ENCODE measurements at regions not wholly inside any gene's neighbourhood (a gene's known extent, or its start where the extent isn't known, plus 50 kb on each side); places are given as distances from the start of the nearest gene placed in this dataset.
"Not testable (repeated sequence)": the region's sequence is repeated elsewhere in the genome, so short reads cannot be mapped to it uniquely, and the experiment has no call there.

DNA sequence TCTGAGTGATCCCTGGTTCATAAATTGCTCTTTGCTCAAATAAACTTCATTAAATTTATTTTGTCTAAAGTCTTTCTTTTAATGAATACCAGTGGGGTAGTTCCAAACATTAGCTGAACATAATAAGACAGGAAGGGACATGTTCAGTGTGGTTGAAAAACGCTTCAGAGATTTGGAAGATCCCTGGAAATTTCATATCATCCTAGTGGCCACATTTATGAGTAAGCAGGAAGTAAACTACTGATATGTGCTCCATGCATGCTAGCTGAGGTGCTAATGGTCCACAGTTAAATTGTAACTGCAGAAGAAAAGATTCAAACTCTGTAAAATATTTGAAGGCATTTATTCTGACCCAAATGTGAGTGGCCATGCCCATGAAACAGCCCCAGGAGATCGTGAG lies 1328.7 kb downstream of the ADGRL3 start:
- no peak for DNase-seq (ENCODE audit: low read depth)

DNA sequence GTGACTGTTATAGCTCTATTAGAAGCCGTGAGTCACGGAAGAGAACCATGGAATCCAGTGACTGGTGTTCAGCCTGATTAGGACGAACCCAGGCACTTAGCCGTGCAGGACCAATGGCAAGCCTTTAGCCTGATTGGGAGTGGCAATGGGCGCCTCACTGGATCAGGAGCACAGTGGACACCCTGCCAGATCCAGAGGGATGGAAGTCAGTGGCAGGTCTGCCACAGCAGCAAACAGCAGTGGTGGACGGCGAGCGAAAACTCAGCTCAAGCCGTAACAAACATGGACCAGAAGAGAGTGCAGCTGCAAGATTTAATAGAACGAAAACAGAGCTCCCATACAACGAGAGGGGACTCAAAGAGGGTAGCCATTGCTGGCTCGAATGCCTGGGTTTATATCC lies 1326.5 kb downstream of the ADGRL3 start:
- no peak for DNase-seq (ENCODE audit: low read depth)

DNA sequence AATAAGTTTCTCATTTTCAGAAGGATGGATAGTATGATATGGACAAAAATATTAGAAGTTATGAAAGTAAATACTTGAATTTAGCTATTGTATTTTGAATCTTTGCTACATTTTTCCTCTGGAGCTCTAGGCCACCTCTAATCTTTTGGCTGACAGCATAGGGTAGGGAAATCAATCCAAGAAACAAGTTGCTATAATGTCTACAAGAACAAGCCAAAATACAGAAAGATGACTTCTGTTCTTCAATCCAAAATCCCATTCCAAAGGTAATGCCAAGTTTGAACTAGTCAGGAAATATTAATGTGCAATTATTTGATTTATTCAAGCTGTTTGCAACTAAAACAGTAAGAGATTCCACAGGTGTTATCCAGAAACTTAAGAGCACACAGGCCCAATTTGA lies 1323.1 kb downstream of the ADGRL3 start:
- no peak for DNase-seq (ENCODE audit: low read depth)

DNA sequence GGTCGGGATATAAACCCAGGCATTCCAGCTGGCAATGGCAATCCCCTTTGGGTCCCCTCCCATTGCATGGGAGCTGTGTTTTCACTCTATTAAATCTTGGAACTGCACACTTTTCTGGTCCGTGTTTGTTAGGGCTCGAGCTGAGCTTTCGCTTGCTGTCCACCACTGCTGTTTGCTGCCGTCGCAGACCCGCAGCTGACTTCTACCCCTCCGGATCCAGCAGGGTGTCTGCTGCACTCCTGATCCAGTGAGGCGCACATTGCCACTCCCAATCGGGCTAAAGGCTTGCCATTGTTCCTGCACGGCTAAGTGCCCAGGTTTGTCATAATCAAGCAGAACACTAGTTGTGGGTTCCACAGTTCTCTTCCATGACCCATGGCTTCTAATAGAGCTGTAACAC lies 1322.1 kb downstream of the ADGRL3 start:
- no peak for DNase-seq (ENCODE audit: low read depth)

DNA sequence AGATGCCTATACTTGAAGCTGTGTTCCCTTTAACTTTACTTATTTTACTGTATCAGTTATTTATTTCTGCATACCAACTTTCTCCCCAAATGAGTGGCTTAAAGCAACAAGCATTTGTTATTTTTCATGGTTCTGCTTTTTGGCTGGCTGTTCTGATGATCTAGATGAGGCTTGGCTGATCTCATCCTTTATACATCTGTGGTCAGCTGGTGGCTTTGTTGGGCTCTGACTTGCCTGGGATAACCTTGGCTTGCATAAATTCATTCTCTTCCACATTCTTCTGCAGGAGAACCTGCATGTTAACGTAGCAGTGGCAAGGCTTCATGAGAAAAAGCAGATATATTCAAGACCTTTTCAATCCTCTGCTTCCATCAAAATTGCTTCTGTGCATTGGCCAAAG lies 1317.6 kb downstream of the ADGRL3 start:
- DNase-seq (ENCODE audit: low read depth) = no peak

DNA sequence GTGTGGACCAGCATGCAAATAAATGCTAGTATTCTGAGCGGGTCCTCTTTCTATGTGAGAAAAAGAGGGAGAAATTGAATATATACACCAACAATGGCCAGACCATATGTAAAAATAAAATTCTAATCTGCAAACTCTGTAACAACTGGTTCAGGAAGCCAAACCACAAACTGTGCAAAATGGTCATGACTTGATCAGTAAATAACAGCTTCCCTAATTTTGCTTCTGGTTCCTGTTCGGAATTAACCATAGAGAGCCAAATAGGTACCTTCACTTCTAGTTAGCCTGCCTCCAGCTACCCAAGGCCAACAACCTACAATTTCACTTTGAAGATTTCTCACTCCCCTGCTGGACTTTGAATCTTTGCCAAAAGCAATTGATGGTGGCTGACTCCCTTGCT lies 1313.2 kb downstream of the ADGRL3 start:
- no peak for DNase-seq (ENCODE audit: low read depth)

DNA sequence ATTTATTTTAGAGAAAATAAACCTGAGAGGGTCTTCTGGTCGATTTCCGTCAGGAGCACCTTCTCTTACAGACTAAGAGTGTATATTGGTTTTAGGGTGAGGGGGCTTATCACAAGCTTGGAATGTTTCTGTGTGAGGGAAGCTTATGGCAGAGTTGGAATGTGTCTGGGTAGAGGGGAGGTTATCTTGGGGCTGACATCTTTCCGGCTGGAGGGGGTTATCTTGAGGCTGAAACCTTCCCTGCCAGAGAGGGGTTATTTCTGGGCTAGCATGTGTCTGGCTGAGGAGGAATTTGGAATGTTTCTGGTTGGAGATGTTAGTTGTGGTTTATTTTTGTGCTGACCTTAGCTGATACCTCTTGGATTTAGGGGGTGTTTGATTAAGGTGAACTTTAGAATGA lies 1312.1 kb downstream of the ADGRL3 start:
- DNase-seq (ENCODE audit: low read depth) = no peak

DNA sequence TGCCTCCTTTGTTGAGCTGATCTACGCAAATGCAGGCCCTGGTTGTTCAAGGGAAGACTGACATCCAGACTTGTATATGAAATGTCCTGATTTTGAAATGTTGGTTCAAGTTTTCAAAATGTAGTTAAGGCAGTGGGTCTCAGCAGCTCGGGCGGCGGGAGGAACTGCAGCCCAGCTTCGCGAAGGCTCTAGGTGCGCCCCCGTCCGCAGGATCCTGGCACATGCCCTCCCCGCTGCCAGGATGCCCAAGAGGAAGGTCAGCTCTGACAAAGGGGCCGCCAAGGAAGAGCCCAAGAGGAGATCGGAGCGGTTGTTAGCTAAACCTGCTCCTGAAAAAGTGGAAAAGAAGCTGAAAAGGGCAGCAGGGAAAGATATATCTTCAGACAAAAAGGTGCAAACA lies 1310.1 kb downstream of the ADGRL3 start:
- DNase-seq (ENCODE audit: low read depth) = no peak

DNA sequence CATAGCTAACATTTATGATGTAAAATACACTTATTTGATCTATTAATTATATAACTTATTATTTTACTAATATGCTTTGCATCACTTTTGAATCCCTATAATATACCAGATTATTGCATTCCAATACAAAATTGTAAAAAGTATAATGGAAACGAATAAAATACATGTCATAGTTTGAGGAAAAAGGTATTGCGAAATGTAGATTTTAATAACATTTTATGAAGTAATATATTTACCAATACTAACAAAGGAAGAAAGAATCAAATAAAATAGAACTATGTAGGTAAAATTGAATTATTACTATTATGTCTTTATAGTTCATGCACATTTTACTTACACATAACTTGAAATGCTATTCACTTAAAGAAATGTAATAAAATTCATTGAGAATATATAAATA lies 1300.2 kb downstream of the ADGRL3 start:
- DNase-seq (ENCODE audit: low read depth) = no peak

DNA sequence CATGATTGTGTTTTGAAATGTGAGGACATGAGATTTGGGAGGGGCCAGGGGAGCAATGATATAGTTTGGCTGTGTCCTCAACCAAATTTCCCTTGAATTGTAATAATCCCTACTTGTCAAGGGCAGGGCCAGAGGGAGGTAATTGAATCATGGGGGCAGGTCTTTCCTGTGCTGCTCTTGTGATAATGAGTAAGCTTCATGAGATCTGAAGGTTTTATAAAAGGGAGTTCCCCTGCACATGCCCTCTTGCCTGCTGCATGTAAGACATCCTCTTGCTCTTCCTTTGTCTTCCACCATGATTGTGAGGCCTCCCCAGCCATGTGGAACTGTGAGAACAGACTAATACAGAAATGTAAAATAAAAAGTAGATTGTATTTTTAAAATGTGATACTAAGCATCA lies 1294.9 kb downstream of the ADGRL3 start:
- no peak for DNase-seq (ENCODE audit: low read depth)

DNA sequence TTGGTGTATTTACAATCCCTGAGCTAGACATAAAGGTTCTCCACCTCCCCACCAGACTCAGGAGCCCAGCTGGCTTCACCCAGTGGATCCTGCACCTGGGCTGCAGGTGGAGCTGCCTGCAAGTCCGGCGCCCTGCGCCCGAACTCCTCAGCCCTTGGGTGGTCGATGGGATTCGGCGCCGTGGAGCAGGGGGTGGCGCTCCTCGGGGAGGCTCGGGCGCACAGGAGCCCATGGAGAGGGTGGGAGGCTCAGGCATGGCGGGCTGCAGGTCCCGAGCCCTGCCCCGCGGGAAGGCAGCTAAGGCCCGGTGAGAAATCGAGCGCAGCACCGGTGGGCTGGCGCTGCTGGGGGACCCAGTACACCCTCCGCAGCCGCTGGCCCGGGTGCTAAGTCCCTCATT lies 1291.6 kb downstream of the ADGRL3 start:
- not testable (repeated sequence) for DNase-seq (ENCODE audit: low read depth)

DNA sequence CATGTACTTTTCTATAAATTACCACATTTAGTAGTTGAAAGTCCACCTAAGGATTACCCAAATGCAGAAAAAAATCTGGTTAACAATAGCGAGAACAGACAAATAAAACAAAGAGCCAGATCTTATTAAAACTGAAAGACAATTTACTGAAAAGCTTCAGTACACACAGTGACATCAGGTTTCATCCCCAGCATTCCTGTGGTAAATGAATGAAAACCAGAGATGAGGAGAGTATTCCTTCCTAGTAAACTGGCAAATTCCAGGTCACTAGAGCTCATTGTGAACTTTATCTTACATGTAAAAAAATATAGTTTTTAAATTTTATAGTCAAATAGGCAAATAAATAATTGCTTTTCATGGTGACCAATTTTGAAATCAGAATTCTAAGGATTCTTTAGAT lies 1290.5 kb downstream of the ADGRL3 start:
- no peak for DNase-seq (ENCODE audit: low read depth)

DNA sequence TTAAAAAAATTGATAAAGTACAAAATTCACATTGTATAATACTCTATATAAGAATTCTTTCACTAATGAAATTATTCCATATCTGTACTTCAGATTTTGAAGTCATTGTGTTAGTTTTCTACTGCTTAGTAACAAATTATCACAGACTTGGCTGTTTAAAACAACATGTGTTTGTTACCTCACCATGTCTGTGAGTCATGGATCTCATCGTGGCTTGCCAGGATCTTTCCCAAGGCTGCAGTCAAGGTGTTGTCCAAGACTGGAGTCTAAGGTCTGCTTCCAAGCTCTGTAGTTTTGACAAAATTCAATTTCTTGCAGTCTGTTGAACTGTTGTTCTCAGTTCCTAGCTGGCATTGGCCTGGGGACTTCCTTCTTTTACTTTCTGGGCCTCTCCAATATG lies 1286.9 kb downstream of the ADGRL3 start:
- DNase-seq (ENCODE audit: low read depth) = no peak

DNA sequence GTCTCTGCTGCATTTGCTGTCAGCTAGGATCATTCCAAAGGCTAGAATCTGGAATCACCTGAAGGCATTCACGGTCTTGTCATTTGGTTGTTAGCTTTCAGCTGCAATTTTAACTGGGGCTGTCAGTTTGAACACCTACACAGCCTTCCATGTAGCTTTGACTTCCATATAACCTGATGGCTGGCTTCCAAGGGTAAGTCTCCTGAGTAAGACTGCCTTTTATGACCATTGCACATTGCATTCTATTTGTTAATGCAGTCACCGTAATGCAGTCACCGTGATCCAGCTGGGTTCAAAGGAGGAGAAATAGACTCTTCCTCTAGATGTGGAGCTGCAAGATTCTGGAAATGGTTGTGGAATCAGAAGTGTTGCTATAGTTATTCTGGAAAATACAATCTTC lies 1284.2 kb downstream of the ADGRL3 start:
- no peak for DNase-seq (ENCODE audit: low read depth)

DNA sequence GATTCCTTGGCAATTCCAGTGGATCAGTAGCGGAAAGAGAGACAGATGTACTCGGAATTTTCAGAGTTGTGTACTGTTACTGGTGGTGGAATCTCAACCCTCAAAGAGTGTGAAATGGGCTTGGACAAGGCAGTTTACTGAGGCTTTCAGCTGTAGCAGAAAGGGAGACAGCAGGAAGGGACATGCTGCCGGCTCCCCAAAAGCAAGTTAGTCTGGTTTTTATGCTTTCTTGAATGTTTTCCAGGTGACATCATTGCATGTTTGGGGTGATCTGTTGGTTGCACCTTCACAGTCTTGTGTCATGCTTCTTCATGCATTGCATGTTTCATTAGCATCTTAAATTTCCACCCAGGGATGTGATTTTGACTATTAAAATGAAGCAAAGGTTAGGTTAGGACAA lies 1282.2 kb downstream of the ADGRL3 start:
- DNase-seq (ENCODE audit: low read depth) = no peak

DNA sequence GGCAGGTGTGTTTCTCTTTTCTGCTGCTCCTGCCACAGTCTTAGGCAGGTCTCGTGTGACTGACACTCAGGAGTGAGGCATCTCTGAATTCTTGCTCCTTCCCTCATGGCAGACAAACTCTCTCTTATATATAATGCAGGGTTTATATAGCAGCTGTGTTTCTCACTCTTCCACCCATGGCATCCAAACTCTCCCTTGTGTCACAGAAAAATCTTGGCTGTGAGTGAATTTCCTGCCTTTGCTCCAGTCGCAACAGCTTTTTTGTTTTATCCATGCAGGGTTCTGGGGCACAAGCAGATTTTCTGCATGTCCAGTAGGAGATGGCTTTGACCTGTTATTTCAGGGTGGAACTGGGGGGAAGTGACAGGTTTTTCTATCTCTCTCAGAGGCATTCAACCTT lies 1275.5 kb downstream of the ADGRL3 start:
- DNase-seq (ENCODE audit: low read depth) = no peak

DNA sequence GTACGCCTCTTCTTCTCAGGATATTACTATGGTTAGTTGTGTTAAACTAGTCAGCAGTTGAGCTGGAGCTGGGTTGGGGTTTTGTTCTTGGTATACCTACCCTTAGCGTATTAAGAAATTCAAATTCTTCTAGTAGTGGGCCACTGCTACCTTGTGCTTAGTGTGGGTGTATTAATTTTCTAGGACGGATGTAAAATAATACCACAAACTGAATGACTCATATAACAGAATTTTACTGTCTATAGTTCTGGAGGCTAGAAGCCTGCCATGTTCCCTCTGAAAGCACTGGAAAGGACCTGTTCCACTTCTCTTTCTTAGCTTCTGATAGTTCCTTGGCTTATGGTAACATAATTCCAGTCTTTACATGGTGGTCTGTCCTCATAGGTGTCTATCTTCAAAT lies 1274.7 kb downstream of the ADGRL3 start:
- DNase-seq (ENCODE audit: low read depth) = no peak

DNA sequence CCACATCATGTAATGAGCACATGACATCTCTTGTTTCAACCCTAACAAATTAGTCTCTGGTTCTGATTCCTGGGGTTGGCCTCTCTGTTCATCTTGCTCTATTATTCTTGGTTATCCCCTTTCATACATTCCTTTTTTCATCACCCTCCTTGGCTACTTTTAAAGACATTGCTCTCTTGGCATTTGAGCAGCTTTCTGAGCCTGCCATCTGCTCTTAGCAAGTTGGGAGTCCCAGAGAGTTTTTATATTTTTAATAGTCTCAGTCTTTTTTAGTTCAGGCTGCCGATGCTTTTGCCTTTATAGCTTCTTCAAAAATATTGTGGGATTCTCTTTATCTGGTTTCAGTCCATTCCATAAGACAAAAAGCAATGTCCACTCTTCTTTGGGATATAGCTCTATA lies 1270.9 kb downstream of the ADGRL3 start:
- DNase-seq (ENCODE audit: low read depth) = no peak

DNA sequence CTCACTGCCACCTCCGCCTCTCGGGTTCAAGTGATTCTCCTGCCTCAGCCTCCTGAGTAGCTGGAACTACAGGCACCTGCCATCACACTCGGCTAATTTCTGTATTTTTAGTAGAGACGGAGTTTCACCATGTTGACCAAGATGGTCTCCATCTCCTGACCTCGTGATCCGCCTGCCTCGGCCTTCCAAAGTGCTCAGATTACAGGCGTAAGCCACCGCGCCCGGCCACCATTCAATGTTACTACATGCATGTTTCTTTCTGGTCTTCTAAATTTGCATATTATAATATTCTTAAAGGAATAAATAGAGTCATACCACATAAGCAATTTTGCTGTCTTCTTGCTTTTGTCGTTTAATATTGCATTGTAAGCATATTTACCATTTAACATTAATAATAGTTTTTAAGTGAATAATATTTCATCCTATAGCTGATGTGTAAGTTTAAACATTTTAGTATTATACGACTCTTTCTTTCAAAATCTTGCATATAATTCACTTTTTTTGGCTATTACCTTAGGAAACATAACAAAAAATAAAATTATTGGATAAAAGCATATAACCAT lies 1270.4 kb downstream of the ADGRL3 start:
- DNase-seq (ENCODE audit: low read depth) = no peak

DNA sequence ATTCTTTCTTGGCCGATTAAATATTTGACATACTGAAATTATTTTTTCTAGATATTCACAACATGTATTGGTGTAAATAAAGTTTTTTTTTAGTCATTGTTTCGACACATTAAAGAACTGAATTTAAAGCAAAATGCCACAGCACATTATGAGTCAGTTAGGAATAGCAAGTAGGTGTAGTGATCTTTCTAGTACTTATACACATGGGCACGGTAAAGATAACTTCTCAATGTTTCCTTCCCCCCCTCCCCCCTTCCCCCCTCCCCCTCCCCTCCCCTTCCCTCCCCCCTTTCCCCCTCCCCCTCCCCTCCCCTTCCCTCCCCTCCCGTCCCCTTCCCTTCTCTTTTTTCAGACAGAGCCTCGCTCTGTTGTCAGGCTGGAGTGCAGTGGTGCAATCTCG lies 1269.9 kb downstream of the ADGRL3 start:
- no peak for DNase-seq (ENCODE audit: low read depth)

DNA sequence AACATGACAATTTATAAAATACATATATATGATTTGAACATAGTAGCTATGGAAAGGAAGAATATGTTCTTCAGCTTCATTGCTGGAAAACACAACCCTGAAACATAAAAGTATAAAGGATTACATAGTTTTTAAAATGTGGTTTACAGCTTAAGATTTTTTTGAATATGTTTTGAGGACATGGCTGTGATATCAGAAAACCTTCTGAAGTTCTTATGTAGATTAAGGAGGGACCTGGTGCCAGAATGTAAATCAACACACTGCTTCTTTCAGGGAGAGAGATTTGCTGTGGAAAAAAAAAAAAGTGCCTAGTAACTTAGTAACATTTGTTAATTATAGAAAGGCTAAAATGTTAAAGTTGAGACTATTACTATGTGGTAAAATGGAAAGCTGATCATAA lies 1261.8 kb downstream of the ADGRL3 start:
- DNase-seq (ENCODE audit: low read depth) = no peak

DNA sequence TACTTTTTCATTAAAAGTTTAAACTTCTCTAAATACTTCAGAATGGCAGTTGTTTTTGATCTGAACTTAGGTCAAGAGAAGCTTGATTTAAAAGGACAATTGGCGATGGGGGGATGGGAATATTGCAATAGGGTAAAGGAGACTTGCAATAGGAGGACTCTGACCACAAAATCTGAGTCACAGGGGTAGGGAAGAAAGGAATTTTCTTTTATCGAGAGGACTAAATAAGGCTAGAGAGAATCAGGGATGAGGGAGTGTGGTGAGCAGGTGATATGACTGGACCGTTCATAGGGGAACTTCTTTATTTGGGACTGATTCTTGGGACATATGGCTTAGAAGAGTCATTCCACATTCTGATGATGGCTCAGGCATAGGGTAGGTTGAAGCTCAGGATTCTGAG lies 1260.2 kb downstream of the ADGRL3 start:
- no peak for DNase-seq (ENCODE audit: low read depth)

DNA sequence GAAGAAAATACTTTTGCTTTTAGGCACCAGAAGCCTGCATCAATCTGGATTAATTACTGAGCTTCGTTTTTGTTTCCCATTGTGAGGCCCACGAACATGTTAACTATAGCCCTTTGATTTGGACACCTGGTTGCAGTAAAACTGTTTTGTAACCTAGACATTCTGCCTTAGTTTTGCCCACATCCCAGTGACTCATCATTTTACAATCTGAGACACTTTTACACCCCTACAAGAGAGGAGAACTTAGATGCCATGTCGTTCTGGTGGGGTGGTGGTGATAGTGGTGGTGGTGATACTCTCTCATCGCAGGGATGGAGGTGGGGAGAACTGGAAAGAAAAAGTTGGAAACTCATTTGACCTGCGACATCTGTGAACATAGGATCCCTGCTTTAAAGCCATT lies 1257.2 kb downstream of the ADGRL3 start:
- DNase-seq (ENCODE audit: low read depth) = no peak

DNA sequence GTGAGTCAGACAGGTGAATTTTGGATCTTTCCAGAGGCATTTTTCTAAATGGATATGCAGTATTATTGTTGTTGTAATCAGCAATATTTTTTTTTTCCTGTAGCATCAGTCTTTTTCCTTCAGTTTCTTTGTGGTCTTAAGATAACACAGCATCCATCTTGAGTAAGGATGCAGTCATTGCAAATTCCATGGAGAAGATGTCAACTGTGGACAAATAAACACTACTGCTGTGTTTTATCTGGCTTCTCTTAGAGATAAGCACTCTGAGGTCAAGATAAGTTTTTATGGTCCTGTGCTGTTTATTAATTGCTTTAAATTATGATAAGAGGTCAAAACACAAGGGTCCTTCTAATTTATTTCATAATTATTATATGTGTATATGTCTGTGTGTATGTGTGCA lies 1255.7 kb downstream of the ADGRL3 start:
- no peak for DNase-seq (ENCODE audit: low read depth)

DNA sequence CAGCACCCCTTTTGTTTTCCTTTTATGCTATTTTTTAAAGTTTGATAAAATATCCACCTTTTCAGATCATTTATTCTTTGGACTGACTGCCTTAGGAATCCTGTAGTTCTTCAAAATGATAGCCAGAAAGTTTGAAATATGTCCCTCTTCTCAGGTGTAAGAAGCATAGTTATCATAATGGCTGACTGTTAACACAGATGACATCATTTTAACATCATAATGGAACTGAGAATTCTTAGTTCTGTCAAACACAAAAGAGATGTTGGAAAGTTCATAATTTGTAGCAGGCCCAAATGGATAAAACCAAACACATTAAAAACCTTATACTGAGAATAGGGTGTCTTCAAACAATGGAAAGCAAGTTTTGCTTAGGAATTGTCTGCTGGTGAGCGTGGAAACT lies 1254.4 kb downstream of the ADGRL3 start:
- DNase-seq (ENCODE audit: low read depth) = no peak
